ENCODE measurements at regions not wholly inside any gene's neighbourhood (a gene's known extent, or its start where the extent isn't known, plus 50 kb on each side); places are given as distances from the start of the nearest gene placed in this dataset.
A peak's percentile ranks its signal among the peaks of the same experiment; 100 is the strongest.

GRCh38 chr13:73759434-73759833 is 374.8 kb downstream of the KLF12 start:
- intact Hi-C loops (cut with DNase I, micrococcal nuclease), result loop anchor here in 1 of 2 donors (5.0 to 10.0 kb wide), 3 partner anchors 385 to 1463 kb away; no protein-coding TSS in a partner anchor
- DNase-seq (no peak), ATAC-seq (no peak)

- DNase-seq, result no peak
- ATAC-seq, result no peak
- intact Hi-C loops (cut with DNase I, micrococcal nuclease), result loop anchor here in 1 of 2 donors (5.0 to 10.0 kb wide), 3 partner anchors 387 to 1465 kb away; no protein-coding TSS in a partner anchor
Observed at GRCh38 chr13:73757481-73758233, 376.5 kb downstream of the KLF12 start.

GRCh38 chr13:73754727-73755292 is 379.4 kb downstream of the KLF12 start:
- peak; percentile 93 for ATAC-seq

GRCh38 chr13:73754241-73754640 is 380.0 kb downstream of the KLF12 start:
- DNase-seq, result no peak
- no peak for ATAC-seq
- intact Hi-C loops (cut with DNase I, micrococcal nuclease), result loop anchor here in 1 of 2 donors (10.0 kb wide), 2 partner anchors 391 to 531 kb away; no protein-coding TSS in a partner anchor

More at GRCh38 chr13:73754727-73755292, 379.4 kb downstream of the KLF12 start:
- no peak for DNase-seq
- intact Hi-C loops (cut with DNase I, micrococcal nuclease), result loop anchor here in 1 of 2 donors (5.0 to 10.0 kb wide), 3 partner anchors 390 to 1467 kb away; no protein-coding TSS in a partner anchor

GRCh38 chr13:73751290-73751689 is 382.9 kb downstream of the KLF12 start:
- ATAC-seq (no peak), DNase-seq (no peak)
- intact Hi-C loops (cut with DNase I, micrococcal nuclease), result loop anchor here in 1 of 2 donors (10.0 kb wide), 2 partner anchors 394 to 534 kb away; no protein-coding TSS in a partner anchor

GRCh38 chr13:73748404-73748803 is 385.8 kb downstream of the KLF12 start:
- intact Hi-C loops (cut with DNase I, micrococcal nuclease), result no loop called here
- no peak for ATAC-seq
- no peak for DNase-seq

- ATAC-seq (no peak), DNase-seq (no peak)
- intact Hi-C loops (cut with DNase I, micrococcal nuclease), result no loop called here
Observed at GRCh38 chr13:73745190-73745589, 389.0 kb downstream of the KLF12 start.

GRCh38 chr13:73742982-73743381 is 391.2 kb downstream of the KLF12 start:
- DNase-seq (no peak), ATAC-seq (no peak)
- intact Hi-C loops (cut with DNase I, micrococcal nuclease), result no loop called here

- ATAC-seq (no peak), DNase-seq (no peak)
- intact Hi-C loops (cut with DNase I, micrococcal nuclease), result no loop called here
Observed at GRCh38 chr13:73741742-73742141, 392.5 kb downstream of the KLF12 start.

GRCh38 chr13:73741111-73741510 is 393.1 kb downstream of the KLF12 start:
- DNase-seq (no peak), ATAC-seq (no peak)
- intact Hi-C loops (cut with DNase I, micrococcal nuclease), result no loop called here

- no peak for DNase-seq
- no peak for ATAC-seq
- intact Hi-C loops (cut with DNase I, micrococcal nuclease), result no loop called here
Observed at GRCh38 chr13:73740666-73741065, 393.5 kb downstream of the KLF12 start.

- no peak for ATAC-seq
- intact Hi-C loops (cut with DNase I, micrococcal nuclease), result no loop called here
- no peak for DNase-seq
Observed at GRCh38 chr13:73739394-73739793, 394.8 kb downstream of the KLF12 start.

- no peak for ATAC-seq
- intact Hi-C loops (cut with DNase I, micrococcal nuclease), result no loop called here
- DNase-seq, result no peak
Observed at GRCh38 chr13:73738626-73739025, 395.6 kb downstream of the KLF12 start.

- intact Hi-C loops (cut with DNase I, micrococcal nuclease), result no loop called here
- DNase-seq (no peak), ATAC-seq (no peak)
Observed at GRCh38 chr13:73737214-73737613, 397.0 kb downstream of the KLF12 start.

GRCh38 chr13:73733706-73734105 is 400.5 kb downstream of the KLF12 start:
- no peak for DNase-seq
- no peak for ATAC-seq
- intact Hi-C loops (cut with DNase I, micrococcal nuclease), result no loop called here

GRCh38 chr13:73732350-73732749 is 401.9 kb downstream of the KLF12 start:
- no peak for ATAC-seq
- intact Hi-C loops (cut with DNase I, micrococcal nuclease), result no loop called here

GRCh38 chr13:73731564-73731963 is 402.6 kb downstream of the KLF12 start:
- intact Hi-C loops (cut with DNase I, micrococcal nuclease), result no loop called here
- ATAC-seq (no peak), DNase-seq (no peak)

More at GRCh38 chr13:73732350-73732749, 401.9 kb downstream of the KLF12 start:
- DNase-seq, result no peak

- intact Hi-C loops (cut with DNase I, micrococcal nuclease), result no loop called here
- no peak for ATAC-seq
Observed at GRCh38 chr13:73730014-73730413, 404.2 kb downstream of the KLF12 start.

GRCh38 chr13:73729046-73729445 is 405.2 kb downstream of the KLF12 start:
- DNase-seq (no peak), ATAC-seq (peak; percentile 68)
- intact Hi-C loops (cut with DNase I, micrococcal nuclease), result no loop called here

More at GRCh38 chr13:73730014-73730413, 404.2 kb downstream of the KLF12 start:
- no peak for DNase-seq

GRCh38 chr13:73722120-73722519 is 412.1 kb downstream of the KLF12 start:
- intact Hi-C loops (cut with DNase I, micrococcal nuclease), result no loop called here

More at GRCh38 chr13:73722120-73722519, 412.1 kb downstream of the KLF12 start:
- peak; percentile 33 for ATAC-seq
- DNase-seq, result no peak

All from left colon (tissue), 2 donors.